Liver (tissue), 8 donors: ENCODE measurements at regions not wholly inside any gene's neighbourhood (a gene's known extent, or its start where the extent isn't known, plus 50 kb on each side); places are given as distances from the start of the nearest gene placed in this dataset.

Source experiments
- DNase-seq: peaks from one replicate; pipeline ENCODE4 v3.0.0-alpha.2; 2017; ENCODE audit warnings: low spot score
- H3K27ac ChIP-seq, 2 donors: one replicate each; pipeline ENCODE4 v1.7.0; 2013; ENCODE audit warnings: inconsistent platforms in 2 of 2, low read length in 2 of 2, control low read depth in 1 of 2, low read depth in 1 of 2, mild to moderate bottlenecking in 1 of 2
- H3K27me3 ChIP-seq, 4 donors: one replicate each; pipeline versions ENCODE4 v1.6.1 to v1.7.0; 2013; ENCODE audit warnings: low read length in 3 of 4, inconsistent platforms in 1 of 4, mild to moderate bottlenecking in 1 of 4, moderate library complexity in 1 of 4; ENCODE audit not compliant: control insufficient read depth in 4 of 4, insufficient read depth in 4 of 4
- H3K36me3 ChIP-seq, 4 donors: one replicate each; pipeline versions ENCODE4 v1.6.1 to v1.7.0; 2013; ENCODE audit warnings: low read length in 3 of 4, mild to moderate bottlenecking in 3 of 4, low read depth in 1 of 4, moderate library complexity in 1 of 4; ENCODE audit not compliant: control insufficient read depth in 4 of 4, insufficient read depth in 3 of 4
- H3K4me1 ChIP-seq, 4 donors: one replicate each; pipeline versions ENCODE4 v1.6.1 to v1.7.0; 2013; ENCODE audit warnings: low read length in 3 of 4, mild to moderate bottlenecking in 3 of 4, moderate library complexity in 1 of 4; ENCODE audit not compliant: control insufficient read depth in 4 of 4, insufficient read depth in 4 of 4
- H3K4me3 ChIP-seq, 3 donors: one replicate each; pipeline versions ENCODE4 v1.6.1 to v1.7.0; 2013; ENCODE audit warnings: low read length in 3 of 3, control low read depth in 1 of 3, low read depth in 1 of 3, mild to moderate bottlenecking in 1 of 3
- H3K9ac ChIP-seq, 2 donors: one replicate each; pipeline ENCODE4 v1.7.0; 2013; ENCODE audit warnings: low read length in 2 of 2, mild to moderate bottlenecking in 2 of 2, moderate library complexity in 2 of 2, control low read depth in 1 of 2, low read depth in 1 of 2
- H3K9me3 ChIP-seq, 4 donors: one replicate each; pipeline versions ENCODE4 v1.6.1 to v1.7.0; 2013; ENCODE audit warnings: low read length in 3 of 4; ENCODE audit not compliant: control insufficient read depth in 4 of 4
- FOXA1 ChIP-seq: IDR thresholded peaks from 2 replicates; pipeline ENCODE4 v1.6.1; 2016; ENCODE audit warnings: antibody characterized with exemption
- FOXA2 ChIP-seq: IDR thresholded peaks from 2 replicates; pipeline ENCODE4 v1.6.1; 2016; ENCODE audit warnings: antibody characterized with exemption
- GABPA ChIP-seq, 2 donors: IDR thresholded peaks in 1 of 2; conservative IDR thresholded peaks in 1 of 2; 2 replicates each; pipeline ENCODE4 v1.6.1; 2016; ENCODE audit warnings: antibody characterized with exemption in 2 of 2, mild to moderate bottlenecking in 1 of 2, moderate library complexity in 1 of 2
- HNF4A ChIP-seq, 2 donors: conservative IDR thresholded peaks; 2 replicates each; pipeline ENCODE4 v1.6.1; 2016; ENCODE audit warnings: antibody characterized with exemption in 2 of 2, mild to moderate bottlenecking in 2 of 2
- HNF4G ChIP-seq: IDR thresholded peaks from 2 replicates; pipeline ENCODE4 v1.6.1; 2016; ENCODE audit warnings: antibody characterized with exemption
- JUND ChIP-seq, 2 donors: IDR thresholded peaks; 2 replicates each; pipeline ENCODE4 v1.6.1; 2016; ENCODE audit warnings: antibody characterized with exemption in 2 of 2
- NR2F2 ChIP-seq: IDR thresholded peaks from 2 replicates; pipeline ENCODE4 v1.6.1; 2016; ENCODE audit warnings: antibody characterized with exemption
- RAD21 ChIP-seq, 2 donors: IDR thresholded peaks; 2 replicates each; pipeline ENCODE4 v1.6.1; 2016; ENCODE audit warnings: antibody characterized with exemption in 2 of 2, mild to moderate bottlenecking in 2 of 2
- RXRA ChIP-seq, 2 donors: IDR thresholded peaks; 2 replicates each; pipeline ENCODE4 v1.6.1; 2017 to 2018; ENCODE audit warnings: antibody characterized with exemption in 2 of 2, mild to moderate bottlenecking in 1 of 2
- SP1 ChIP-seq: IDR thresholded peaks from 2 replicates; pipeline ENCODE4 v1.6.1; 2018; ENCODE audit warnings: antibody characterized with exemption, mild to moderate bottlenecking
- TAF1 ChIP-seq: conservative IDR thresholded peaks from 2 replicates; pipeline ENCODE4 v1.6.1; 2016; ENCODE audit warnings: antibody characterized with exemption, mild to moderate bottlenecking
- YY1 ChIP-seq: IDR thresholded peaks from 2 replicates; pipeline ENCODE4 v1.6.1; 2016; ENCODE audit warnings: antibody characterized with exemption, mild to moderate bottlenecking
- WGBS: extraction: QIAGEN DNeasy Blood & Tissue Kit; methylation state at CpG from one replicate; pipeline ENCODE4 v1.1.7; 2013; 5-methylcytosine and 5-hydroxymethylcytosine counted together
- TF ChIP-seq, protein P1 (sequence below): IDR thresholded peaks from 2 replicates; pipeline ENCODE4 v1.6.1; 2016; ENCODE audit warnings: antibody characterized with exemption
- TF ChIP-seq, protein P2 (sequence below): IDR thresholded peaks from 2 replicates; pipeline ENCODE4 v1.6.1; 2016; ENCODE audit warnings: antibody characterized with exemption
- TF ChIP-seq, protein P3 (sequence below): fragments of 150-350 bp; IDR thresholded peaks from 2 replicates; pipeline ENCODE4 v1.5.1; 2017; ENCODE audit warnings: improper control_type of control experiment, low read depth, low read length; ENCODE audit not compliant: missing input control
- TF ChIP-seq, protein P4 (sequence below): IDR thresholded peaks from 2 replicates; pipeline ENCODE4 v1.6.1; 2016; ENCODE audit warnings: antibody characterized with exemption, mild to moderate bottlenecking
- TF ChIP-seq, protein P5 (sequence below): IDR thresholded peaks from 2 replicates; pipeline ENCODE4 v1.6.1; 2016; ENCODE audit warnings: antibody characterized with exemption
- donor health status: healthy.
- donor health status: healthy.
- donor health status: healthy.
- donor health status: healthy.
- donor health status: healthy.

DNA sequence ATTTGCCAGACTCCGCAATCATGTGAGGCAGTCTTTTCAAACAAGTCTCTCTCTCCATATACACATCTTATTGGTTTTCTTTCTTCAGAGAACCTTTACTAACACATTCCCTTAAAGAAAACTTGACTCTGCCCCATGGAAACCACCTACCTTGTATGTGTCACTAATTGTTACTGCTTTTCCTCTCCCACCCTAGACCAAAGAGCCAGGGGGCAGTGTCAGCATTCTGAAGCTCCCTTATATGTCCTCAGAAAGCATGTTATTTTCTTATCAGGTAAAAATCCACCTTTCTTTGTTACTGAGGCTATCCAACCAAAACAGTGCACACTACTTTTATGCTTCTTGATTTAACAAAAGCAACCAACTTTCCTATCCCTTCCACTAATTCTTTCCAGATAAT, 98.9 kb upstream of the SLC5A9 start:
- WGBS = 98% methylated on average over 1 of the region's 1 CpG
- H3K27ac ChIP-seq = no peak overlapping the region
- H3K27me3 ChIP-seq = no peaks in the 10 kb centered on the region
- TF ChIP-seq, protein P1, sequence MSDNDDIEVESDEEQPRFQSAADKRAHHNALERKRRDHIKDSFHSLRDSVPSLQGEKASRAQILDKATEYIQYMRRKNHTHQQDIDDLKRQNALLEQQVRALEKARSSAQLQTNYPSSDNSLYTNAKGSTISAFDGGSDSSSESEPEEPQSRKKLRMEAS = no peak
- no peak for TF ChIP-seq TAF1
- TF ChIP-seq, protein P2, sequence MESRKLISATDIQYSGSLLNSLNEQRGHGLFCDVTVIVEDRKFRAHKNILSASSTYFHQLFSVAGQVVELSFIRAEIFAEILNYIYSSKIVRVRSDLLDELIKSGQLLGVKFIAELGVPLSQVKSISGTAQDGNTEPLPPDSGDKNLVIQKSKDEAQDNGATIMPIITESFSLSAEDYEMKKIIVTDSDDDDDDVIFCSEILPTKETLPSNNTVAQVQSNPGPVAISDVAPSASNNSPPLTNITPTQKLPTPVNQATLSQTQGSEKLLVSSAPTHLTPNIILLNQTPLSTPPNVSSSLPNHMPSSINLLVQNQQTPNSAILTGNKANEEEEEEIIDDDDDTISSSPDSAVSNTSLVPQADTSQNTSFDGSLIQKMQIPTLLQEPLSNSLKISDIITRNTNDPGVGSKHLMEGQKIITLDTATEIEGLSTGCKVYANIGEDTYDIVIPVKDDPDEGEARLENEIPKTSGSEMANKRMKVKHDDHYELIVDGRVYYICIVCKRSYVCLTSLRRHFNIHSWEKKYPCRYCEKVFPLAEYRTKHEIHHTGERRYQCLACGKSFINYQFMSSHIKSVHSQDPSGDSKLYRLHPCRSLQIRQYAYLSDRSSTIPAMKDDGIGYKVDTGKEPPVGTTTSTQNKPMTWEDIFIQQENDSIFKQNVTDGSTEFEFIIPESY = no peak
- TF ChIP-seq HNF4G = no peak
- TF ChIP-seq RAD21 (IDR thresholded peaks at IDR 0.05) = no peak
- TF ChIP-seq FOXA2 = no peak
- no peak for TF ChIP-seq SP1
- no peak for TF ChIP-seq JUND (IDR thresholded peaks at IDR 0.05)
- TF ChIP-seq YY1 = no peak
- TF ChIP-seq, protein P3, sequence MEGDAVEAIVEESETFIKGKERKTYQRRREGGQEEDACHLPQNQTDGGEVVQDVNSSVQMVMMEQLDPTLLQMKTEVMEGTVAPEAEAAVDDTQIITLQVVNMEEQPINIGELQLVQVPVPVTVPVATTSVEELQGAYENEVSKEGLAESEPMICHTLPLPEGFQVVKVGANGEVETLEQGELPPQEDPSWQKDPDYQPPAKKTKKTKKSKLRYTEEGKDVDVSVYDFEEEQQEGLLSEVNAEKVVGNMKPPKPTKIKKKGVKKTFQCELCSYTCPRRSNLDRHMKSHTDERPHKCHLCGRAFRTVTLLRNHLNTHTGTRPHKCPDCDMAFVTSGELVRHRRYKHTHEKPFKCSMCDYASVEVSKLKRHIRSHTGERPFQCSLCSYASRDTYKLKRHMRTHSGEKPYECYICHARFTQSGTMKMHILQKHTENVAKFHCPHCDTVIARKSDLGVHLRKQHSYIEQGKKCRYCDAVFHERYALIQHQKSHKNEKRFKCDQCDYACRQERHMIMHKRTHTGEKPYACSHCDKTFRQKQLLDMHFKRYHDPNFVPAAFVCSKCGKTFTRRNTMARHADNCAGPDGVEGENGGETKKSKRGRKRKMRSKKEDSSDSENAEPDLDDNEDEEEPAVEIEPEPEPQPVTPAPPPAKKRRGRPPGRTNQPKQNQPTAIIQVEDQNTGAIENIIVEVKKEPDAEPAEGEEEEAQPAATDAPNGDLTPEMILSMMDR = no peak
- H3K9ac ChIP-seq = no peak overlapping the region
- H3K4me1 ChIP-seq = no peaks in the 10 kb centered on the region
- no peaks in the 10 kb centered on the region for H3K36me3 ChIP-seq
- H3K4me3 ChIP-seq = no peak overlapping the region
- H3K9me3 ChIP-seq = peaks cover 0 to 4% (median 2%) of the 10 kb centered on the region in 4 donors
- DNase-seq = no peak

DNA sequence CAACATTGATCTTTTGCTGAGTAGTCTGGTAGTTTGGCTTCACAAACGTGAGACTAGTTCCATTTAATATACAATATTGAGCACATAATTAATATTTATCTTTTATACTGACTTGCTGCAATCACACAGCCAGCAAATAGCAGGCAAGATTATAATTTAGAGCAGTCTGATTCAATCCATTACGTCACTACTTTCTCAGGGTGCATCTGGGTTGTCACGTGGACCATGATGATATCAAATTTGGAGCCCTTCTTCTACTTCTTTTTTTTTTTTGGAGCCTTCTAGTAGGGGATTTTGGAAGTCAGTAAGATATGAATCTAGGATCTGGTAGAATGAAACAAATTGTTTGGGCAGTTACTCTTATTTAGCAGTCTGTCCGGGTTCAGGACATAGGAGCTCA, 100.6 kb upstream of the SLC5A9 start:
- Histone ChIP-seq H3K9ac (no peak overlapping the region), H3K36me3 (no peaks in the 10 kb centered on the region), H3K4me1 (no peaks in the 10 kb centered on the region), H3K9me3 (peaks cover 0 to 4% (median 2%) of the 10 kb centered on the region in 4 donors), H3K4me3 (no peak overlapping the region), H3K27ac (no peak overlapping the region), H3K27me3 (no peaks in the 10 kb centered on the region)
- no peak for DNase-seq
- WGBS = 72% methylated on average over 4 of the region's 4 CpGs
- TF ChIP-seq RXRA (IDR thresholded peaks at IDR 0.05) = no peak
- TF ChIP-seq TAF1 = no peak
- no peak for TF ChIP-seq RAD21 (IDR thresholded peaks at IDR 0.05)
- TF ChIP-seq, protein P4, sequence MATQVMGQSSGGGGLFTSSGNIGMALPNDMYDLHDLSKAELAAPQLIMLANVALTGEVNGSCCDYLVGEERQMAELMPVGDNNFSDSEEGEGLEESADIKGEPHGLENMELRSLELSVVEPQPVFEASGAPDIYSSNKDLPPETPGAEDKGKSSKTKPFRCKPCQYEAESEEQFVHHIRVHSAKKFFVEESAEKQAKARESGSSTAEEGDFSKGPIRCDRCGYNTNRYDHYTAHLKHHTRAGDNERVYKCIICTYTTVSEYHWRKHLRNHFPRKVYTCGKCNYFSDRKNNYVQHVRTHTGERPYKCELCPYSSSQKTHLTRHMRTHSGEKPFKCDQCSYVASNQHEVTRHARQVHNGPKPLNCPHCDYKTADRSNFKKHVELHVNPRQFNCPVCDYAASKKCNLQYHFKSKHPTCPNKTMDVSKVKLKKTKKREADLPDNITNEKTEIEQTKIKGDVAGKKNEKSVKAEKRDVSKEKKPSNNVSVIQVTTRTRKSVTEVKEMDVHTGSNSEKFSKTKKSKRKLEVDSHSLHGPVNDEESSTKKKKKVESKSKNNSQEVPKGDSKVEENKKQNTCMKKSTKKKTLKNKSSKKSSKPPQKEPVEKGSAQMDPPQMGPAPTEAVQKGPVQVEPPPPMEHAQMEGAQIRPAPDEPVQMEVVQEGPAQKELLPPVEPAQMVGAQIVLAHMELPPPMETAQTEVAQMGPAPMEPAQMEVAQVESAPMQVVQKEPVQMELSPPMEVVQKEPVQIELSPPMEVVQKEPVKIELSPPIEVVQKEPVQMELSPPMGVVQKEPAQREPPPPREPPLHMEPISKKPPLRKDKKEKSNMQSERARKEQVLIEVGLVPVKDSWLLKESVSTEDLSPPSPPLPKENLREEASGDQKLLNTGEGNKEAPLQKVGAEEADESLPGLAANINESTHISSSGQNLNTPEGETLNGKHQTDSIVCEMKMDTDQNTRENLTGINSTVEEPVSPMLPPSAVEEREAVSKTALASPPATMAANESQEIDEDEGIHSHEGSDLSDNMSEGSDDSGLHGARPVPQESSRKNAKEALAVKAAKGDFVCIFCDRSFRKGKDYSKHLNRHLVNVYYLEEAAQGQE = no peak
- TF ChIP-seq FOXA2 = no peak
- no peak for TF ChIP-seq HNF4A (conservative IDR thresholded peaks at IDR 0.05)
- TF ChIP-seq, protein P2 = no peak
- no peak for TF ChIP-seq NR2F2
- TF ChIP-seq GABPA (IDR thresholded peaks at IDR 0.05 in 1 of 2, conservative IDR thresholded peaks at IDR 0.05 in 1 of 2) = no peak
- TF ChIP-seq FOXA1 = no peak
- TF ChIP-seq, protein P3 = no peak
- no peak for TF ChIP-seq YY1
- TF ChIP-seq, protein P1 = no peak
- TF ChIP-seq HNF4G = no peak
- no peak for TF ChIP-seq SP1
- TF ChIP-seq JUND (IDR thresholded peaks at IDR 0.05) = no peak
- TF ChIP-seq, protein P5, sequence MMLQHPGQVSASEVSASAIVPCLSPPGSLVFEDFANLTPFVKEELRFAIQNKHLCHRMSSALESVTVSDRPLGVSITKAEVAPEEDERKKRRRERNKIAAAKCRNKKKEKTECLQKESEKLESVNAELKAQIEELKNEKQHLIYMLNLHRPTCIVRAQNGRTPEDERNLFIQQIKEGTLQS = no peak
